K562 (cell line): ENCODE measurements at regions not wholly inside any gene's neighbourhood (a gene's known extent, or its start where the extent isn't known, plus 50 kb on each side); places are given as distances from the start of the nearest gene placed in this dataset.

ENCODE experiments used
- ATAC-seq: fragments of 200-7000 bp; cut with Tn5 transposase; 3 replicates; pipeline ENCODE4 v1.9.1; 2020; ENCODE audit warnings: moderate library complexity
- BruUV-seq: library from RNA; stranded (reverse); fragments of 400-500 nt; replicated peaks from 2 replicates; lab custom pipeline; 2021; lab: Mats Ljungman, UMichigan
- CTCF ChIA-PET: fragments of 300-600 bp; formaldehyde crosslinking; extraction: SDS; loops from one replicate; lab custom pipeline; 2021; ENCODE audit warnings: low intra/inter-chr PET ratio; lab: Yijun Ruan, JAX
- POLR2A ChIA-PET: fragments of 300-600, 350-650 bp; sonication (Branson Sonifier 250); formaldehyde crosslinking; extraction: SDS; loops from one replicate; lab custom pipeline; 2021; ENCODE audit warnings: antibody characterized with exemption, inconsistent platforms; lab: Yijun Ruan, JAX
- DNase-seq, 4 experiments: peaks; one replicate each; pipeline versions ENCODE4 v3.0.0 to v3.0.0-alpha.2; 2011 to 2018; ENCODE audit warnings: low spot score in 3 of 4, mixed read lengths in 3 of 4; ENCODE audit errors: extremely low read depth in 1 of 4
- FAIRE-seq: peaks from 2 replicates; lab custom pipeline; 2011; peaks lifted over from hg19 to GRCh38; lab: Jason Lieb, UNC
- H2AFZ ChIP-seq: 2 replicates; pipeline ENCODE4 v1.6.0; 2011; ENCODE audit warnings: low read depth, low read length, control low read depth, inconsistent platforms
- H3K27ac ChIP-seq: fragments of 200-600 bp; 3 replicates; pipeline ENCODE4 v1.8.0; 2011; ENCODE audit warnings: low read depth, mild to moderate bottlenecking, control low read depth, inconsistent platforms, low read length, moderate library complexity, mixed read lengths; ENCODE audit errors: extremely low read depth
- H3K27me3 ChIP-seq, 2 experiments: fragments of 300-600 bp in 1 of 2; 2 replicates in 1 of 2; 3 replicates in 1 of 2; pipeline versions ENCODE4 v1.6.0 to v1.8.0; 2011; ENCODE audit warnings: inconsistent platforms in 2 of 2, low read length in 2 of 2, mild to moderate bottlenecking in 1 of 2, mixed read lengths in 1 of 2, moderate library complexity in 1 of 2; ENCODE audit not compliant: control insufficient read depth in 2 of 2, insufficient read depth in 2 of 2
- H3K36me3 ChIP-seq: fragments of 300-600 bp; 3 replicates; pipeline ENCODE4 v1.8.0; 2011; ENCODE audit warnings: mild to moderate bottlenecking, low read length, inconsistent platforms; ENCODE audit not compliant: control insufficient read depth, insufficient read depth
- H3K4me1 ChIP-seq, 2 experiments: fragments of 200-600 bp in 1 of 2; replicated peaks in 1 of 2; 2 replicates in 1 of 2; 3 replicates in 1 of 2; pipeline versions ENCODE4 v1.5.1 to v1.8.0; 2011; ENCODE audit warnings: inconsistent platforms in 2 of 2, low read length in 2 of 2, mild to moderate bottlenecking in 1 of 2, mixed read lengths in 1 of 2, moderate library complexity in 1 of 2; ENCODE audit not compliant: control insufficient read depth in 2 of 2, insufficient read depth in 2 of 2
- H3K4me2 ChIP-seq: 2 replicates; pipeline ENCODE4 v1.6.1; 2011; ENCODE audit warnings: low read length, control low read depth, inconsistent platforms, mixed read lengths; ENCODE audit not compliant: insufficient read depth
- H3K4me3 ChIP-seq: fragments of 200-600 bp; sonication (generic), shearing (Covaris generic); 2 replicates; pipeline ENCODE4 v1.5.1; 2016; ENCODE audit warnings: control low read depth, inconsistent platforms
- H3K79me2 ChIP-seq: fragments of 200-600 bp; 3 replicates; pipeline ENCODE4 v1.8.0; 2011; ENCODE audit warnings: low read length, inconsistent platforms; ENCODE audit not compliant: control insufficient read depth, insufficient read depth
- H3K9ac ChIP-seq, 2 experiments: 2 replicates each; pipeline versions ENCODE4 v1.6.0 to v1.6.1; 2011; ENCODE audit warnings: low read depth in 2 of 2, low read length in 2 of 2, control low read depth in 1 of 2, inconsistent platforms in 1 of 2, mild to moderate bottlenecking in 1 of 2, mixed read lengths in 1 of 2; ENCODE audit not compliant: insufficient read depth in 1 of 2
- H3K9me1 ChIP-seq: one replicate; pipeline ENCODE4 v1.6.0; 2011; ENCODE audit warnings: inconsistent platforms, mild to moderate bottlenecking, low read length, moderate library complexity; ENCODE audit not compliant: control insufficient read depth, insufficient read depth
- H3K9me3 ChIP-seq: replicated peaks from 2 replicates; pipeline ENCODE4 v1.5.1; 2011; ENCODE audit warnings: low read depth, low read length, inconsistent platforms; ENCODE audit not compliant: control insufficient read depth, insufficient read depth
- H4K20me1 ChIP-seq: replicated peaks from 2 replicates; pipeline ENCODE4 v1.6.1; 2011; ENCODE audit warnings: low read length, inconsistent platforms, mixed read lengths; ENCODE audit not compliant: control insufficient read depth, insufficient read depth
- ARID3B ChIP-seq: fragments of 250-450 bp; sonication (Bioruptor Pico); IDR thresholded peaks from 2 replicates; pipeline ENCODE4 v1.4.0; 2020; ENCODE audit warnings: borderline replicate concordance
- JUN ChIP-seq, 2 experiments: sonication (generic) in 1 of 2; formaldehyde crosslinking in 1 of 2; IDR thresholded peaks; 2 replicates each; pipeline versions ENCODE4 v1.6.1 to v1.8.0; 2012 to 2022; ENCODE audit warnings: borderline replicate concordance in 2 of 2, mild to moderate bottlenecking in 2 of 2, improper control_type of control experiment in 1 of 2, low read depth in 1 of 2, low read length in 1 of 2, missing genetic modification reagents in 1 of 2
- RCOR1 ChIP-seq, 2 experiments: IDR thresholded peaks; 2 replicates each; pipeline ENCODE4 v1.6.1; 2012; ENCODE audit warnings: low read depth in 2 of 2, low read length in 2 of 2, borderline replicate concordance in 1 of 2, improper control_type of control experiment in 1 of 2
- WGBS: fragments of 100-300 bp; shearing (Covaris generic); methylation state at CpG from one replicate; pipeline ENCODE4 v1.1.6; 2016; ENCODE audit warnings: low coverage, mixed read lengths; ENCODE audit not compliant: insufficient coverage; ENCODE audit errors: missing lambda C conversion rate; 5-methylcytosine and 5-hydroxymethylcytosine counted together
- in situ Hi-C: fragments of 300-500 bp; cut with MboI; formaldehyde crosslinking; loops from 4 replicates; pipeline ENCODE4 v1.15.0; 2018; ENCODE audit warnings: inconsistent platforms, mixed read lengths
- intact Hi-C: fragments of 100-400 bp; cut with micrococcal nuclease; formaldehyde crosslinking; loops from 2 replicates; pipeline ENCODE4 v1.14.2; 2022
- TF ChIP-seq, protein P1 (sequence below): sonication (generic); formaldehyde crosslinking; IDR thresholded peaks from 2 replicates; pipeline ENCODE4 v1.8.0; 2022; ENCODE audit warnings: missing genetic modification reagents, mild to moderate bottlenecking, borderline replicate concordance

GRCh38 chr20:53872081-53872541, 198.3 kb downstream of the BCAS1 start:
- in situ Hi-C loops: no loop called here
- Histone ChIP-seq H3K4me1 (peaks cover 2 to 10% of the 10 kb centered on the region in 2 experiments; a peak in 3 of 5 replicates), H3K9ac (no peak overlapping the region), H3K79me2 (no peaks in the 10 kb centered on the region), H3K4me3 (no peak overlapping the region), H3K27ac (no peak overlapping the region), H4K20me1 (no peaks in the 10 kb centered on the region), H2AFZ (peak overlapping the region; percentile 77)
- ChIA-PET POLR2A (interaction anchor here (1.0 to 1.2 kb wide), 3 partner anchors 63 to 292 kb away, joined by 3 to 5 read pairs (median 3); no protein-coding TSS in a partner anchor), CTCF (interaction anchor here (0.7 kb wide), 1 partner anchor 118 kb away, joined by 6 read pairs; no protein-coding TSS in a partner anchor)
- WGBS: 13% methylated on average over 2 of the region's 2 CpGs
- no peak for FAIRE-seq
- intact Hi-C loops: loop anchor here (5.0 kb wide), 1 partner anchor 45 kb away; no protein-coding TSS in a partner anchor
- TF ChIP-seq JUN (IDR thresholded peaks at IDR 0.05; ENCODE audit: borderline replicate concordance, low read depth, low read length) (no peak), JUN (CRISPR knock-in tag; IDR thresholded peaks at IDR 0.05; ENCODE audit: borderline replicate concordance) (no peak), RCOR1 (IDR thresholded peaks at IDR 0.05; ENCODE audit: borderline replicate concordance in 1 of 2, low read depth in 2 of 2, low read length in 2 of 2) (no peak), ARID3B (CRISPR knock-in tag) (no peak)
- TF ChIP-seq, protein P1, sequence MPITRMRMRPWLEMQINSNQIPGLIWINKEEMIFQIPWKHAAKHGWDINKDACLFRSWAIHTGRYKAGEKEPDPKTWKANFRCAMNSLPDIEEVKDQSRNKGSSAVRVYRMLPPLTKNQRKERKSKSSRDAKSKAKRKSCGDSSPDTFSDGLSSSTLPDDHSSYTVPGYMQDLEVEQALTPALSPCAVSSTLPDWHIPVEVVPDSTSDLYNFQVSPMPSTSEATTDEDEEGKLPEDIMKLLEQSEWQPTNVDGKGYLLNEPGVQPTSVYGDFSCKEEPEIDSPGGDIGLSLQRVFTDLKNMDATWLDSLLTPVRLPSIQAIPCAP (CRISPR knock-in tag): no peak
- TF ChIP-seq, all 486 proteins: peak for 0
- Histone ChIP-seq H3K9me1 (no peaks in the 10 kb centered on the region), H3K4me2 (no peak overlapping the region), H3K9me3 (no peaks in the 10 kb centered on the region), H3K27me3 (no peaks in the 10 kb centered on the region), H3K36me3 (no peaks in the 10 kb centered on the region)
- ATAC-seq (no peak), DNase-seq (no peak)
- no TSS peak for BruUV-seq
